ENCODE measurements at regions not wholly inside any gene's neighbourhood (a gene's known extent, or its start where the extent isn't known, plus 50 kb on each side); places are given as distances from the start of the nearest gene placed in this dataset.

GRCh38 chr4:116005806-116006088 is 892.3 kb upstream of the NDST4 start:
- TF ChIP-seq REST (IDR thresholded peaks at IDR 0.05; ENCODE audit: insufficient read depth in 1 of 2, low read depth in 2 of 2, low read length in 2 of 2) (no peak), POLR2AphosphoS5 (IDR thresholded peaks at IDR 0.05; ENCODE audit: low read depth, low read length) (no peak), TAF1 (IDR thresholded peaks at IDR 0.05; ENCODE audit: borderline replicate concordance, insufficient read depth, low read length) (no peak), SIN3A (IDR thresholded peaks at IDR 0.05; ENCODE audit: borderline replicate concordance, insufficient read depth, low read length) (no peak), FOXP2 (optimal IDR thresholded peaks at IDR 0.05; ENCODE audit: borderline replicate concordance, extremely low read depth, extremely low read length, insufficient read depth) (no peak)

All from PFSK-1 (cell line).